ENCODE measurements at regions not wholly inside any gene's neighbourhood (a gene's known extent, or its start where the extent isn't known, plus 50 kb on each side); places are given as distances from the start of the nearest gene placed in this dataset.

DNA sequence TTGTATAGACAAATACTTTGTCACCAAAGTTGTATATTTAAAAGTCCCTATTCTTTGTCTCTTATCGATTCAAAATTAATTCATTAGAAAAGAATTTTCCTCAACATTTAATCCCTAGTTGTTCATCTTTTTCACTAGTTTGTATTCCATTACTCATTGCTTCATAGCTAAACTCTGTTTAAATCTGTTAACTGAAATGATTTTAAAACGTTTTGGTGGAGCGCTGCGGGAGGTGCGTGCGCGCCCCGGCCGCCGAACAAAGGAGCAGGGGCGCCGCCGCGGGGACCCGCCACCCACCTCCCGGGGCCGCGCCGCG is 56.4 kb upstream of the GOLGA8A start:
- TF ChIP-seq EZH2 (IDR thresholded peaks at IDR 0.05; ENCODE audit: insufficient read depth, poor library complexity, severe bottlenecking) (peak; percentile 73), EZH2phosphoT487 (IDR thresholded peaks at IDR 0.05; ENCODE audit: insufficient read depth, low read depth) (0 out of 2 replicates have a peak, but pooled peaks have one; percentile 22)
